SK-N-SH (cell line): ENCODE measurements at regions not wholly inside any gene's neighbourhood (a gene's known extent, or its start where the extent isn't known, plus 50 kb on each side); places are given as distances from the start of the nearest gene placed in this dataset.

Source experiments
- CHD2 ChIP-seq: fragments of 150-350 bp; IDR thresholded peaks from 2 replicates; pipeline ENCODE4 v1.6.1; 2018; ENCODE audit warnings: low read length; ENCODE audit not compliant: partially characterized antibody
- CTCF ChIP-seq: fragments of 200-600 bp; sonication (generic); IDR thresholded peaks from 2 replicates; pipeline ENCODE4 v1.6.1; 2017; ENCODE audit warnings: antibody characterized with exemption, mild to moderate bottlenecking, moderate library complexity
- EP300 ChIP-seq, 2 experiments: IDR thresholded peaks; 2 replicates each; pipeline versions ENCODE4 v1.4.0 to v1.6.1; 2012; ENCODE audit warnings: borderline replicate concordance in 1 of 2, low read depth in 1 of 2, low read length in 1 of 2
- FOSL2 ChIP-seq: IDR thresholded peaks from 2 replicates; pipeline ENCODE4 v1.4.0; 2012; ENCODE audit warnings: low read depth, mild to moderate bottlenecking, moderate library complexity, borderline replicate concordance
- FOXM1 ChIP-seq: IDR thresholded peaks from 2 replicates; pipeline ENCODE4 v1.4.0; 2012; ENCODE audit warnings: low read depth, mild to moderate bottlenecking
- JUND ChIP-seq: IDR thresholded peaks from 2 replicates; pipeline ENCODE4 v1.4.0; 2012
- POLR2AphosphoS5 ChIP-seq: IDR thresholded peaks from 2 replicates; pipeline ENCODE4 v1.6.1; 2012; ENCODE audit warnings: low read depth, low read length
- RXRA ChIP-seq: IDR thresholded peaks from 2 replicates; pipeline ENCODE4 v1.4.0; 2012; ENCODE audit warnings: low read depth, mild to moderate bottlenecking, borderline replicate concordance
- TAF1 ChIP-seq: IDR thresholded peaks from 2 replicates; pipeline ENCODE4 v1.6.1; 2012; ENCODE audit warnings: low read depth, mild to moderate bottlenecking, low read length, moderate library complexity, borderline replicate concordance
- YY1 ChIP-seq: IDR thresholded peaks from 2 replicates; pipeline ENCODE4 v1.4.0; 2012; ENCODE audit warnings: low read depth, mild to moderate bottlenecking
- TF ChIP-seq, protein P1 (sequence below): IDR thresholded peaks from 2 replicates; pipeline ENCODE4; 2012

DNA sequence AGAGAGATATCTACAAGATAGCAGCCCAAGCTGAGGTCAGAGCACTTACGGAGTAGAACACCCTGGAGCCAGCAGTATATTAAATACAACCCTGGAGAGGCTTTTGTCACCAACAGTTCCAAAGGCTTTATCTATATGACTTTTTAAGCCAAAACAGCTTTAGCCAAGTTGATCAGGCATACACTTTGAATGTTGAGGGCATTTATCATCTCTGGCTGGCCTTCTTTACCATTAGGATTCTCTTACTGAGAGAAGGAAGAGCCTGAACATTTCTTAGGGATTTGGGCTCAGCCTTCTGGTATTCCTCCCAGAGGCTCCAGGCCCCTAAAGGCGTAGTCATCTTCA lies 161.3 kb upstream of the RIMS1 start:
- TF ChIP-seq CHD2 (no peak), FOXM1 (no peak), CTCF (no peak), TAF1 (no peak), RXRA (no peak), FOSL2 (no peak), POLR2AphosphoS5 (no peak), YY1 (no peak), JUND (no peak), EP300 (IDR thresholded peaks at IDR 0.05; ENCODE audit: borderline replicate concordance in 1 of 2, low read depth in 1 of 2, low read length in 1 of 2) (no peak)
- TF ChIP-seq, protein P1, sequence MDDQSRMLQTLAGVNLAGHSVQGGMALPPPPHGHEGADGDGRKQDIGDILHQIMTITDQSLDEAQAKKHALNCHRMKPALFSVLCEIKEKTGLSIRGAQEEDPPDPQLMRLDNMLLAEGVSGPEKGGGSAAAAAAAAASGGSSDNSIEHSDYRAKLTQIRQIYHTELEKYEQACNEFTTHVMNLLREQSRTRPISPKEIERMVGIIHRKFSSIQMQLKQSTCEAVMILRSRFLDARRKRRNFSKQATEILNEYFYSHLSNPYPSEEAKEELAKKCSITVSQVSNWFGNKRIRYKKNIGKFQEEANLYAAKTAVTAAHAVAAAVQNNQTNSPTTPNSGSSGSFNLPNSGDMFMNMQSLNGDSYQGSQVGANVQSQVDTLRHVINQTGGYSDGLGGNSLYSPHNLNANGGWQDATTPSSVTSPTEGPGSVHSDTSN = no peak
